ENCODE measurements at regions not wholly inside any gene's neighbourhood (a gene's known extent, or its start where the extent isn't known, plus 50 kb on each side); places are given as distances from the start of the nearest gene placed in this dataset.

DNA sequence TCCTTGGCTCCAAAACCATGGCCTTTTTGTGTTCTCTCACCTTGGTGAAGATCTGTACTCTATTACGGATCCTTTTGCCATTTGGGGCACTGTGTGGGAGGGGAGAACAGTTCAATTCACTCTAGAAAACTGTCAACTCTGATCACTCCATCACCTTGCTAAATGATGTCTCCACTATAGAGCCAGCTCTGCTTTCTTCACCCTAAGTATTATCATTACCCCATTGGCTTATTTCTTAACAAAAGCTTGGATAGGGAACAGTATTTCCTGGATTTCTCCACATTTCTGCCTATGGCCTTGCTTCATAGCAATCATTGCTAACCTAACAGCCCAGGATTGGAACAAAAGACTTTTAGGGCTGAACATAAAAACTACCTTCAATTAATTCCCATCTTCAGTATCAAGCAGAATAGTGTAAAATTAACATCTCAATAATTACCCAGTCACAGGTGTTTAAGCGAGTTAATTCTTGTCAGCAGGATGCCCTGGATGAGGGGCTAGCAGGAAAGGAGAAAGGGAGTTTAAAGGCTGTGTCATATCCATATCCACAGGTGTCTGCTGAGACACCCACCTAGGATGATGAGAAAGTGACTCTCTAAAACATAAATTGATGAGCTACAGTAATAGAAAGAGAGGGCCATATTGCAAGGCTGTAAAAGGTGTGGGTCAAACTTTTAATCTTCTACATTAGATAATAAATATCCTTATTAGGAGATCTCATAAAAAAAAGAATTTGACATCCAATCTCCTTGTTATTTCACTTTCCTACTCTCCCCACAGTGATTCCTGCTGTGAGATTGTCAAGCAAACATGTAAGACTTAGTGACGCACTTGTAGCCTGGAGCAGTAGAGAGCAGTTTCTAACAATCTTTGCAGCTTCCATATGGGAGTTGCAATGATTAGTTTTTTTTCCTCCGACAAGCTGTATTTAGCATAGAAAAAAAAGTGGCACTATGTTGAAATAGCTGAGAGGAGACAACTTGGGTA lies 589.5 kb upstream of the NXPH2 start:
- Histone ChIP-seq H3K4me3 (peak overlapping the region; percentile 8; the same call in 1 of the 2 replicates), H3K9me3 (ENCODE audit: low read depth, low read length) (no peaks in the 10 kb centered on the region), H3K9ac (ENCODE audit: insufficient read length) (no peak overlapping the region), H3K27ac (no peak overlapping the region), H3K36me3 (ENCODE audit: insufficient read depth, low read length) (no peaks in the 10 kb centered on the region)
- peak; percentile 85 for DNase-seq (ENCODE audit: low read depth, low spot score)
- TF ChIP-seq POLR2AphosphoS5 (IDR thresholded peaks at IDR 0.05; ENCODE audit: borderline replicate concordance, low read depth, low read length) (no peak), FOXP2 (optimal IDR thresholded peaks at IDR 0.05; ENCODE audit: control extremely low read depth, extremely low read length, insufficient read depth) (no peak), EZH2 (IDR thresholded peaks at IDR 0.05) (no peak)

DNA sequence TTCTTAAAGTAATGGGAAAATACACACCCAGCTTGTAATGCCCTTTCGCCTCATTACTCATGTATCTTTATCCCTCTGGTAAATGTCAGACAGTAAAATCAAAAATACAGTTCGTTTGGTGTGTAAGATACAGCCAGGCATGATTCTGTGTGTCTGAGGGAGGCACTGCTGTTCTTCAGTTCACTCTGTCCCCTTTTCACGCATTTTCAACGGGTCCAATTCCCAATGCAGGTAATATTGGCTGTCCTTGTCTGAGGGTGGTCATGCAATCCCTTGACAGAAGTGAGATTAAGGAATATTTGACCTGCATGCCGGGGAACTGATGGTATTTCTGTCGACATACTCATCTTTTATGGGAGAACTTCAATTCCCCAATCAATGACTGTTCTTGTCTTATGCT lies 587.2 kb upstream of the NXPH2 start:
- DNase-seq (ENCODE audit: low read depth, low spot score), result no peak
- TF ChIP-seq POLR2AphosphoS5 (IDR thresholded peaks at IDR 0.05; ENCODE audit: borderline replicate concordance, low read depth, low read length) (no peak), FOXP2 (optimal IDR thresholded peaks at IDR 0.05; ENCODE audit: control extremely low read depth, extremely low read length, insufficient read depth) (no peak), EZH2 (IDR thresholded peaks at IDR 0.05) (no peak)
- no peak overlapping the region for H3K9ac ChIP-seq (ENCODE audit: insufficient read length)
- no peak overlapping the region for H3K4me3 ChIP-seq
- no peaks in the 10 kb centered on the region for H3K36me3 ChIP-seq (ENCODE audit: insufficient read depth, low read length)
- H3K27ac ChIP-seq, result no peak overlapping the region
- no peaks in the 10 kb centered on the region for H3K9me3 ChIP-seq (ENCODE audit: low read depth, low read length)

DNA sequence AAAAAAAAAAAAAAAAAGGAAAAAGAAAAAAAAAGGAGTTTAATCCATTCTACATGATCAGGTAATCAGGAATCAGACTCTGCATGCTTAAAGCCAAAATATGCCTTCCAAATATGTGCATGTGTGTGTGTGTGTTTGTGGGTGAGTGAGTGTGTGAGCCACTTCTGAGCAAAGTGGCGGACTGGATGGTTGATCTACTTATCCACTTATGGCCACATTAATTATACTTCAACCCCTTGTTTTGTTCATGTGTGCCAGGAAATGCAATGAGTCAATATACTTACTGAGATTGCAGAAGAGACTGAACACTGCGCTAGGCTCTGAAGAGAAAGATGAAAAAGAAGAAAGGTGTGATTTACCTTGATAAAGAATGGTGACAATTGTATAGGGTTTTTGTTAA lies 586.5 kb upstream of the NXPH2 start:
- Histone ChIP-seq H3K4me3 (no peak overlapping the region), H3K27ac (no peak overlapping the region), H3K9me3 (ENCODE audit: low read depth, low read length) (no peaks in the 10 kb centered on the region), H3K9ac (ENCODE audit: insufficient read length) (no peak overlapping the region), H3K36me3 (ENCODE audit: insufficient read depth, low read length) (no peaks in the 10 kb centered on the region)
- TF ChIP-seq EZH2 (IDR thresholded peaks at IDR 0.05) (no peak), POLR2AphosphoS5 (IDR thresholded peaks at IDR 0.05; ENCODE audit: borderline replicate concordance, low read depth, low read length) (no peak), FOXP2 (optimal IDR thresholded peaks at IDR 0.05; ENCODE audit: control extremely low read depth, extremely low read length, insufficient read depth) (no peak)
- no peak for DNase-seq (ENCODE audit: low read depth, low spot score)

DNA sequence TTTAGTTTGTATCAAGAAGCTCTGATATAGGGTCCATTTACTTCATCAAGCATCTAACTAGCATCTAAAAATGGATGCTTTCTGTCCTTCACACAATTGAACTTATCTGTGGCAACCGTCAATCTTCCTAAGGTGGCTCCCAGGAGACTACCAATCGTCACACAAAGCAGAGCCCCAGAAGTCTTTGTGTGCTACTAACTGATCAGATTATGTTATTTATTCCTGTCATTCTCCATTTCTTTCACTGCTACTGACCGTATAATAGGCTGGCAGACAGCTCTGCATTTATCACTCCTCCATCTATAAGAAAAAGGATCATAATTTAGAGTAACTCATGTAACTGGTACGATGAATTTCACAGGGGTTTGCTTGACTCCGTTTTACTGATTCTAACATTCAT lies 585.0 kb upstream of the NXPH2 start:
- H3K4me3 ChIP-seq, result no peak overlapping the region
- DNase-seq (ENCODE audit: low read depth, low spot score), result no peak
- no peak overlapping the region for H3K9ac ChIP-seq (ENCODE audit: insufficient read length)
- no peak for TF ChIP-seq POLR2AphosphoS5 (IDR thresholded peaks at IDR 0.05; ENCODE audit: borderline replicate concordance, low read depth, low read length)
- TF ChIP-seq FOXP2 (optimal IDR thresholded peaks at IDR 0.05; ENCODE audit: control extremely low read depth, extremely low read length, insufficient read depth), result no peak
- no peak for TF ChIP-seq EZH2 (IDR thresholded peaks at IDR 0.05)
- H3K9me3 ChIP-seq (ENCODE audit: low read depth, low read length), result no peaks in the 10 kb centered on the region
- no peak overlapping the region for H3K27ac ChIP-seq
- no peaks in the 10 kb centered on the region for H3K36me3 ChIP-seq (ENCODE audit: insufficient read depth, low read length)

DNA sequence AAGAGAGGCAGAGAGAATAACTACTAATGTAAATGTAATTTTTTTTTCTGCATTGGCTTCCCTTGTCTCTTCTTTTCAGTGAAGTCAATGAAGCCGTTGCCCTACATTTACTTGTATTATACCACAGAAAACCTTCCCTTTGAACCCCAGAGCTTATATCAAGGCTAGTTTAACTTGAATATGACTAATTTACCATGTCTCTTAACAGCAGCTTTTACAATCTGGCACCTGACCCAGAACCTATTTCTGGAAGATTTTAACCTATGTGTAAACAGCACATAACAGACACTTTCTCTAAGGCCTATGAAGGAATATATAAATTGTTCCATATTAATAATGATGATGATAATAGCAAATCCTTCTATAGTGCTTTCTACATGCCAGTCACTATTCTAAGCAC lies 580.5 kb upstream of the NXPH2 start:
- Histone ChIP-seq H3K9ac (ENCODE audit: insufficient read length) (no peak overlapping the region), H3K27ac (no peak overlapping the region), H3K36me3 (ENCODE audit: insufficient read depth, low read length) (no peaks in the 10 kb centered on the region), H3K4me3 (no peak overlapping the region), H3K9me3 (ENCODE audit: low read depth, low read length) (no peaks in the 10 kb centered on the region)
- DNase-seq (ENCODE audit: low read depth, low spot score), result no peak
- no peak for TF ChIP-seq EZH2 (IDR thresholded peaks at IDR 0.05)

DNA sequence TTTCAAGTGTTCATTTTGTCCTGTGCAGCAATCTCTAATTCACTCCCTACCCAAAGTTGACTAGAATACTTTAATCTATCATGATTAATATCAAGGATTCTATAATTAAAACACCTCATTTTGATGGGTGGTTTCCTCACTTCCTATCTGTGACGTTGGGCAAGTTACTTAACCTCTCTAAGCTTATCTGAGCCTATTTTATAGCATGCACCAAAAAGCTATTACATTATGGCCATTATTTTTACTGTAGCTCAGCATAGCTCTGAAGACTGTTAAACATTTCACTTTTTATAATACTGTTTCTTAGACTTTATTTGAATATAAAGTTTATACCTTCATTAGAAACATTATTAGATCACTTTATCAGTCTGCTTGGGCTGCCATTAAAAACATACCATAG lies 579.6 kb upstream of the NXPH2 start:
- no peak overlapping the region for H3K9ac ChIP-seq (ENCODE audit: insufficient read length)
- H3K27ac ChIP-seq, result no peak overlapping the region
- H3K9me3 ChIP-seq (ENCODE audit: low read depth, low read length), result no peaks in the 10 kb centered on the region
- no peak for DNase-seq (ENCODE audit: low read depth, low spot score)
- TF ChIP-seq FOXP2 (optimal IDR thresholded peaks at IDR 0.05; ENCODE audit: control extremely low read depth, extremely low read length, insufficient read depth), result no peak
- no peak for TF ChIP-seq EZH2 (IDR thresholded peaks at IDR 0.05)
- TF ChIP-seq POLR2AphosphoS5 (IDR thresholded peaks at IDR 0.05; ENCODE audit: borderline replicate concordance, low read depth, low read length), result no peak
- no peaks in the 10 kb centered on the region for H3K36me3 ChIP-seq (ENCODE audit: insufficient read depth, low read length)
- H3K4me3 ChIP-seq, result no peak overlapping the region

DNA sequence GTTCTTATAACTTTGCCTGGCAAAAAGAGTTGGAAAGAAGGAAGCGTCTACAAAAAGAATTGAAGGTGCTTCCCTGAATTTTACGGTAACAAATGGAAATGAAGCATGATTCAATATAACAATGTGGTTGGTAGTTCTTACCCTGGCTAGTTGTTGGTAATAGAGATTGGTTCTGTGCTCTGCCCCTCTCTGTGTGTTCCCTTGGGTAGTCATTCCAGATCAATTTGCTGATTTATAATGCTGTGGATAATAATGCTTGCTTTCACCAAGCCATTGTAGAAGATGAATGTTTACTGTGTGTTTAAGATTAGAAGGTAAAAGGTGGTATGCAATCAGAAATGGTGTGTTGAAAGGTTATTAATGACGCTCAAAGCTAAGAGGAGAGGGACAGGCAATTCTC lies 577.8 kb upstream of the NXPH2 start:
- Histone ChIP-seq H3K9me3 (ENCODE audit: low read depth, low read length) (no peaks in the 10 kb centered on the region), H3K36me3 (ENCODE audit: insufficient read depth, low read length) (no peaks in the 10 kb centered on the region), H3K9ac (ENCODE audit: insufficient read length) (no peak overlapping the region), H3K27ac (no peak overlapping the region), H3K4me3 (no peak overlapping the region)
- no peak for TF ChIP-seq FOXP2 (optimal IDR thresholded peaks at IDR 0.05; ENCODE audit: control extremely low read depth, extremely low read length, insufficient read depth)
- TF ChIP-seq POLR2AphosphoS5 (IDR thresholded peaks at IDR 0.05; ENCODE audit: borderline replicate concordance, low read depth, low read length), result no peak
- TF ChIP-seq EZH2 (IDR thresholded peaks at IDR 0.05), result no peak
- no peak for DNase-seq (ENCODE audit: low read depth, low spot score)

DNA sequence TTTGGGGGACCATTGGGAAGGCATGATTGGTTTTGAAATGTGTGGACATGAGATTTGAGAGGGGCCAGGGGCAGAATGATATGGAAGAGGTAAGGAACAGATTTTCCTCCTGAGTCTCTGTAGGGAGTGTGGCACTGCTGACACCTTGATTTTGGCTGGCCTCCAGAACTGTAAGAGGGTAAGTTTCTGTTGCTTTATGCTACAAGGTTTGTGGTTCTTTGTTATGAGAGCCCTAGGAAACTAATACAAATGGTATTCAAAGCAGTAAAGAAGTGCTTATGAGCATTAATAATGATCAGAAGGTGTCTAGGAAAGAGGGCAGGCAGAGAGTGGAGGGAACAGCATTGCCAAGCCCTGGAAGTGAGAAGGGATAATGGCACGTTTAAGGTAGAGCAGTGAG lies 574.3 kb upstream of the NXPH2 start:
- no peak for DNase-seq (ENCODE audit: low read depth, low spot score)
- TF ChIP-seq EZH2 (IDR thresholded peaks at IDR 0.05) (no peak), FOXP2 (optimal IDR thresholded peaks at IDR 0.05; ENCODE audit: control extremely low read depth, extremely low read length, insufficient read depth) (no peak), POLR2AphosphoS5 (IDR thresholded peaks at IDR 0.05; ENCODE audit: borderline replicate concordance, low read depth, low read length) (no peak)
- H3K9ac ChIP-seq (ENCODE audit: insufficient read length), result no peak overlapping the region

DNA sequence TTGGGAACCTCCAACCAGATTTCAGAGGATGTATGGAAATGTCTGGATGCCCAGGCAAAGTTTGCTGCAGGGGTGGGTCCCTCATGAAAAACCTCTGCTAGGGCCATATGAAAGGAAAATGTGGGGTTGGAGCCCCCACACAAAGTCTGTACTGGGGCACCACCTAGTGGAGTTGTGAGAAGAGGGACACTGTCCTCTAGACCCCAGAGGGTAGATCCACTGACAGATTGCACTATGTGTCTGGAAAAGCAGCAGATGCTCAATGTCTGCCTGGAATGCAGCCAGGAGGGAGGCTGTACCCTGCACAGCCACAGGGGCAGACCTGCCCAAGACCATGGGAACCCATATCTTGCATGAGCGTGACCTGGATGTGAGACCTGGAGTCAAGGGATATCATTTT lies 573.7 kb upstream of the NXPH2 start:
- Histone ChIP-seq H3K36me3 (ENCODE audit: insufficient read depth, low read length) (no peaks in the 10 kb centered on the region), H3K9ac (ENCODE audit: insufficient read length) (no peak overlapping the region), H3K27ac (no peak overlapping the region), H3K4me3 (no peak overlapping the region), H3K9me3 (ENCODE audit: low read depth, low read length) (no peaks in the 10 kb centered on the region)
- TF ChIP-seq EZH2 (IDR thresholded peaks at IDR 0.05), result no peak
- no peak for TF ChIP-seq FOXP2 (optimal IDR thresholded peaks at IDR 0.05; ENCODE audit: control extremely low read depth, extremely low read length, insufficient read depth)
- no peak for TF ChIP-seq POLR2AphosphoS5 (IDR thresholded peaks at IDR 0.05; ENCODE audit: borderline replicate concordance, low read depth, low read length)
- no peak for DNase-seq (ENCODE audit: low read depth, low spot score)

More for the DNA sequence above, 574.3 kb upstream of the NXPH2 start:
- Histone ChIP-seq H3K9me3 (ENCODE audit: low read depth, low read length) (no peaks in the 10 kb centered on the region), H3K27ac (no peak overlapping the region), H3K36me3 (ENCODE audit: insufficient read depth, low read length) (no peaks in the 10 kb centered on the region), H3K4me3 (no peak overlapping the region)
